CD4-positive, alpha-beta T cell (primary cell): ENCODE measurements at regions not wholly inside any gene's neighbourhood (a gene's known extent, or its start where the extent isn't known, plus 50 kb on each side); places are given as distances from the start of the nearest gene placed in this dataset.

ENCODE experiments used
- ATAC-seq: fragments of 200-7000 bp; cut with Tn5 transposase; one replicate; pipeline ENCODE4 v1.10.0; 2022; ENCODE audit warnings: mild to moderate bottlenecking; ENCODE audit not compliant: poor library complexity
- CTCF ChIA-PET: fragments of 350-600 bp; sonication (Branson Sonifier 250); formaldehyde crosslinking; loops from one replicate; lab custom pipeline; 2021; ENCODE audit warnings: antibody characterized with exemption, inconsistent platforms; lab: Charles Lee
- POLR2A ChIA-PET: fragments of 350-600 bp; sonication (Branson Sonifier 250); formaldehyde crosslinking; loops from one replicate; lab custom pipeline; 2021; ENCODE audit warnings: antibody characterized with exemption, inconsistent platforms; lab: Charles Lee
- DNase-seq, 14 experiments: peaks; one replicate each; pipeline ENCODE4 v3.0.0-alpha.2; 2013 to 2020; ENCODE audit warnings: mixed read lengths in 2 of 14
- H3K27ac ChIP-seq, 2 donors: one replicate each; pipeline versions ENCODE4 v1.5.1 to v1.7.0; 2013; ENCODE audit warnings: low read length in 2 of 2, low read depth in 1 of 2, mild to moderate bottlenecking in 1 of 2
- H3K27me3 ChIP-seq, 2 experiments: 1 replicate in 1 of 2; 2 replicates in 1 of 2; pipeline versions ENCODE4 v1.6.1 to v1.7.0; 2013; ENCODE audit warnings: low read length in 2 of 2, control low read depth in 1 of 2, mild to moderate bottlenecking in 1 of 2, moderate library complexity in 1 of 2; ENCODE audit not compliant: insufficient read depth in 2 of 2, control insufficient read depth in 1 of 2
- H3K36me3 ChIP-seq: one replicate; pipeline ENCODE4 v1.6.1; 2013; ENCODE audit warnings: low read length, control low read depth; ENCODE audit not compliant: insufficient read depth
- H3K4me1 ChIP-seq: one replicate; pipeline ENCODE4 v1.6.1; 2013; ENCODE audit warnings: low read length, control low read depth; ENCODE audit not compliant: insufficient read depth
- H3K4me3 ChIP-seq: one replicate; pipeline ENCODE4 v1.5.1; 2013; ENCODE audit warnings: mild to moderate bottlenecking, low read length, moderate library complexity
- H3K9me3 ChIP-seq, 2 experiments: 1 replicate in 1 of 2; 2 replicates in 1 of 2; pipeline versions ENCODE4 v1.6.1 to v1.7.0; 2013; ENCODE audit warnings: low read length in 2 of 2, mild to moderate bottlenecking in 2 of 2, control low read depth in 1 of 2, moderate library complexity in 1 of 2; ENCODE audit not compliant: control insufficient read depth in 1 of 2, insufficient read depth in 1 of 2
- H3K27ac Mint-ChIP-seq: one replicate; pipeline ENCODE4 v1.8.0; 2020; ENCODE audit warnings: mixed read lengths
- H3K27me3 Mint-ChIP-seq: one replicate; pipeline ENCODE4 v1.8.0; 2021; ENCODE audit warnings: mixed read lengths
- H3K36me3 Mint-ChIP-seq: one replicate; pipeline ENCODE4 v1.8.0; 2021; ENCODE audit warnings: low read depth, mixed read lengths
- H3K4me1 Mint-ChIP-seq: one replicate; pipeline ENCODE4 v1.8.0; 2021; ENCODE audit warnings: low read depth, mixed read lengths
- H3K4me3 Mint-ChIP-seq: one replicate; pipeline ENCODE4 v1.8.0; 2020; ENCODE audit warnings: mild to moderate bottlenecking, mixed read lengths
- H3K9me3 Mint-ChIP-seq: one replicate; pipeline ENCODE4 v1.8.0; 2020; ENCODE audit warnings: mixed read lengths
- intact Hi-C, 2 experiments: fragments of 100-400 bp; cut with DNase I in 1 of 2; cut with micrococcal nuclease in 1 of 2; formaldehyde crosslinking; loops; one replicate each; pipeline versions ENCODE4 v1.15.1 to v1.9.0; 2023 to 2025; cut with DNase I, micrococcal nuclease
- TF ChIP-seq, protein P1 (sequence below): fragments of 200-600 bp; IDR thresholded peaks from one replicate; pipeline ENCODE4 v1.8.0; 2022; ENCODE audit warnings: antibody characterized with exemption, mild to moderate bottlenecking

- no peak for ATAC-seq
- H3K4me3 ChIP-seq = no peak overlapping the region
- no peak overlapping the region for H3K4me3 Mint-ChIP-seq
- no peak overlapping the region for H3K27ac Mint-ChIP-seq
- no peaks in the 10 kb centered on the region for H3K36me3 ChIP-seq
- no peak for DNase-seq
- no peaks in the 10 kb centered on the region for H3K27me3 Mint-ChIP-seq
- no peaks in the 10 kb centered on the region for H3K27me3 ChIP-seq
- H3K9me3 Mint-ChIP-seq = no peaks in the 10 kb centered on the region
- H3K36me3 Mint-ChIP-seq = no peaks in the 10 kb centered on the region
- intact Hi-C loops = no loop called here
- H3K4me1 ChIP-seq = peaks cover 36% of the 10 kb centered on the region
- ChIA-PET CTCF (no interaction called here), POLR2A (no interaction called here)
- H3K9me3 ChIP-seq = peaks cover 0 to 4% of the 10 kb centered on the region in 2 experiments
- no peak overlapping the region for H3K27ac ChIP-seq
- H3K4me1 Mint-ChIP-seq = peaks cover 39% of the 10 kb centered on the region
- TF ChIP-seq, protein P1, sequence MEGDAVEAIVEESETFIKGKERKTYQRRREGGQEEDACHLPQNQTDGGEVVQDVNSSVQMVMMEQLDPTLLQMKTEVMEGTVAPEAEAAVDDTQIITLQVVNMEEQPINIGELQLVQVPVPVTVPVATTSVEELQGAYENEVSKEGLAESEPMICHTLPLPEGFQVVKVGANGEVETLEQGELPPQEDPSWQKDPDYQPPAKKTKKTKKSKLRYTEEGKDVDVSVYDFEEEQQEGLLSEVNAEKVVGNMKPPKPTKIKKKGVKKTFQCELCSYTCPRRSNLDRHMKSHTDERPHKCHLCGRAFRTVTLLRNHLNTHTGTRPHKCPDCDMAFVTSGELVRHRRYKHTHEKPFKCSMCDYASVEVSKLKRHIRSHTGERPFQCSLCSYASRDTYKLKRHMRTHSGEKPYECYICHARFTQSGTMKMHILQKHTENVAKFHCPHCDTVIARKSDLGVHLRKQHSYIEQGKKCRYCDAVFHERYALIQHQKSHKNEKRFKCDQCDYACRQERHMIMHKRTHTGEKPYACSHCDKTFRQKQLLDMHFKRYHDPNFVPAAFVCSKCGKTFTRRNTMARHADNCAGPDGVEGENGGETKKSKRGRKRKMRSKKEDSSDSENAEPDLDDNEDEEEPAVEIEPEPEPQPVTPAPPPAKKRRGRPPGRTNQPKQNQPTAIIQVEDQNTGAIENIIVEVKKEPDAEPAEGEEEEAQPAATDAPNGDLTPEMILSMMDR = no peak
Measured at GRCh38 chr12:92535961-92536360, 166.8 kb upstream of the PLEKHG7 start.

- intact Hi-C loops = no loop called here
- ChIA-PET POLR2A (interaction anchor here (0.7 kb wide), 1 partner anchor 7 kb away, joined by 3 read pairs; no protein-coding TSS in a partner anchor), CTCF (no interaction called here)
Measured at GRCh38 chr12:92533280-92533890, 169.4 kb upstream of the PLEKHG7 start.

DNA sequence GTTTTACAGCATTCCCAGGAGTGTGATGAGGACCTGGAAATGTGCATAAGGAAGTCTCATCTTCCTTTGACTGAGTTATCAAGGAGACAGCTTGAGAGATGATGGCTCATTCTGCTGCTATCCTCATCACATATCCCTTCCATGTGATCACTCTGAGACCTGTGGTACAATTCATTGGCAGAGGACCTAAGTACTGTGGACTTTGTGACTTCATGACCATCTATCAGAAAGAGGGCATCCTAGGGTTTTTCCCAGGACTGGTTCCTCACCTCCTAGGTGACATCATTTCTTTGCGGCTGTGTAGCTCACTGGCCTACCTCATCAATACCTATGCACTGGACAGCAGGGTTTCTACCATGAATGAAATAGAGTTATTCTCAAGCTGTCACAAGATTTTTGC is 172.1 kb upstream of the PLEKHG7 start:
- intact Hi-C loops = no loop called here
- H3K4me1 ChIP-seq = no peaks in the 10 kb centered on the region
- CTCF ChIA-PET = no interaction called here
- POLR2A ChIA-PET = no interaction called here
- H3K4me1 Mint-ChIP-seq = peaks cover 14% of the 10 kb centered on the region
- TF ChIP-seq, protein P1 = no peak
- no peaks in the 10 kb centered on the region for H3K27me3 ChIP-seq
- H3K4me3 ChIP-seq = no peak overlapping the region
- H3K9me3 ChIP-seq = no peaks in the 10 kb centered on the region
- no peak overlapping the region for H3K4me3 Mint-ChIP-seq
- DNase-seq = no peak
- no peak overlapping the region for H3K27ac Mint-ChIP-seq
- no peak for ATAC-seq
- no peaks in the 10 kb centered on the region for H3K27me3 Mint-ChIP-seq
- no peaks in the 10 kb centered on the region for H3K36me3 ChIP-seq
- no peak overlapping the region for H3K27ac ChIP-seq
- H3K9me3 Mint-ChIP-seq = no peaks in the 10 kb centered on the region
- H3K36me3 Mint-ChIP-seq = no peaks in the 10 kb centered on the region

More at GRCh38 chr12:92533280-92533890, 169.4 kb upstream of the PLEKHG7 start:
- TF ChIP-seq, protein P1 = no peak
- Histone ChIP-seq H3K36me3 (no peaks in the 10 kb centered on the region), H3K4me1 (peaks cover 12% of the 10 kb centered on the region), H3K27ac (no peak overlapping the region), H3K27me3 (no peaks in the 10 kb centered on the region), H3K9me3 (no peaks in the 10 kb centered on the region), H3K4me3 (no peak overlapping the region)
- no peak overlapping the region for H3K4me3 Mint-ChIP-seq
- H3K27ac Mint-ChIP-seq = no peak overlapping the region
- no peaks in the 10 kb centered on the region for H3K9me3 Mint-ChIP-seq
- no peak for ATAC-seq
- peaks cover 21% of the 10 kb centered on the region for H3K4me1 Mint-ChIP-seq
- no peaks in the 10 kb centered on the region for H3K36me3 Mint-ChIP-seq
- no peak for DNase-seq
- H3K27me3 Mint-ChIP-seq = no peaks in the 10 kb centered on the region
